ENCODE measurements at regions not wholly inside any gene's neighbourhood (a gene's known extent, or its start where the extent isn't known, plus 50 kb on each side); places are given as distances from the start of the nearest gene placed in this dataset.

DNA sequence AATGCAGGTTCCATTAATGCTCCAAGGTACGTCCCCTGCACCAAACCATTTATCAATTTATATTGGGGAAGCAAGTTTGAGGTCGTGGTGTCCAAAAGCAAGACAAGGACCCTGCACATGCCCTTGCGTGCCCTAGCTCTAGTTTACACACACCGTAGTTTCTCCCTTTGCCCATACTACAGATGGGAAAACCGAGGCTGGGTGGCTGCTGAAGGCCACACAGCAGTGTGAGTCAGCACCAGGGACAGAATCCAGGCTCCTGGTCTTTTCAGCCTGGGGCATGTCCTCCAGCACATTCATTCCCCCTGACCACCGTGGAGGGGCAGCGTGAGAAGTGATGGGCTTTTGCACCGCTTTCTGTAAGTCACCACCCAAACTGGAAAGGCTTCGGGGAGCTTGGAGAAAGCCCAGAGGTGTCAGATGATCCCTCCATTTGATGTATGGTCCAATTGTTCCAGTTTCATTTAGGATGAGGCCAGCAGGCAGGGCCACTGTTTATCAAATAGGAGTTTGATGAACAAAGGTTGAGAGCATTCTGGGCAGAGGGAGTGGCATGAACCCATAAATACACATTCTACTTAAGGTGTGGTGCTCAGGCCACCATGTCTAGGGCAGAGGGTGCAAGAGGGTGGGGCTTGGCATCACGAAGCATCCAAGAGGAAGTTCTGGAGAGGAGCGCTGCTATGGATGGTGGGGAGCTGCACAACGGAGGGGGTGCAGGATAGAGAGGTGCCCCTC lies 274.1 kb downstream of the HAUS1 start:
- TF ChIP-seq CTCF (IDR thresholded peaks at IDR 0.05; ENCODE audit: low read depth, low read length, poor library complexity, severe bottlenecking) (no peak), EZH2phosphoT487 (IDR thresholded peaks at IDR 0.05; ENCODE audit: borderline replicate concordance, low read length) (no peak)

Measured in DOHH2 (cell line).